Body of pancreas (tissue), 4 donors: ENCODE measurements at regions not wholly inside any gene's neighbourhood (a gene's known extent, or its start where the extent isn't known, plus 50 kb on each side); places are given as distances from the start of the nearest gene placed in this dataset.

ENCODE experiments used
- CTCF ChIP-seq, 7 experiments: fragments of 450-650 bp in 4 of 7; fragments of 200-600 bp in 3 of 7; sonication (generic) in 3 of 7; IDR thresholded peaks; one replicate each; pipeline ENCODE4 v1.5.1; 2016 to 2019; ENCODE audit warnings: antibody characterized with exemption in 7 of 7
- POLR2A ChIP-seq, 3 donors: fragments of 450-650 bp; IDR thresholded peaks; one replicate each; pipeline ENCODE4 v1.6.1; 2016; ENCODE audit warnings: antibody characterized with exemption in 3 of 3, mild to moderate bottlenecking in 2 of 3

GRCh38 chr6:112683926-112684325, 336.8 kb downstream of the RFPL4B start:
- TF ChIP-seq CTCF (IDR thresholded peaks at IDR 0.05) (no peak), POLR2A (IDR thresholded peaks at IDR 0.05) (no peak)
